ENCODE measurements at regions not wholly inside any gene's neighbourhood (a gene's known extent, or its start where the extent isn't known, plus 50 kb on each side); places are given as distances from the start of the nearest gene placed in this dataset.

- TF ChIP-seq, protein P1, sequence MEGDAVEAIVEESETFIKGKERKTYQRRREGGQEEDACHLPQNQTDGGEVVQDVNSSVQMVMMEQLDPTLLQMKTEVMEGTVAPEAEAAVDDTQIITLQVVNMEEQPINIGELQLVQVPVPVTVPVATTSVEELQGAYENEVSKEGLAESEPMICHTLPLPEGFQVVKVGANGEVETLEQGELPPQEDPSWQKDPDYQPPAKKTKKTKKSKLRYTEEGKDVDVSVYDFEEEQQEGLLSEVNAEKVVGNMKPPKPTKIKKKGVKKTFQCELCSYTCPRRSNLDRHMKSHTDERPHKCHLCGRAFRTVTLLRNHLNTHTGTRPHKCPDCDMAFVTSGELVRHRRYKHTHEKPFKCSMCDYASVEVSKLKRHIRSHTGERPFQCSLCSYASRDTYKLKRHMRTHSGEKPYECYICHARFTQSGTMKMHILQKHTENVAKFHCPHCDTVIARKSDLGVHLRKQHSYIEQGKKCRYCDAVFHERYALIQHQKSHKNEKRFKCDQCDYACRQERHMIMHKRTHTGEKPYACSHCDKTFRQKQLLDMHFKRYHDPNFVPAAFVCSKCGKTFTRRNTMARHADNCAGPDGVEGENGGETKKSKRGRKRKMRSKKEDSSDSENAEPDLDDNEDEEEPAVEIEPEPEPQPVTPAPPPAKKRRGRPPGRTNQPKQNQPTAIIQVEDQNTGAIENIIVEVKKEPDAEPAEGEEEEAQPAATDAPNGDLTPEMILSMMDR (conservative IDR thresholded peaks at IDR 0.05; ENCODE audit: low read depth, low read length), result no peak
- H3K4me3 ChIP-seq (ENCODE audit: low read depth, low read length), result no peak overlapping the region
- DNase-seq (ENCODE audit: low read depth), result no peak
These were observed 693.5 kb upstream of the TENM3 start for GRCh38 chr4:181549576-181550188.

- DNase-seq (ENCODE audit: low read depth), result no peak
- TF ChIP-seq, protein P1 (conservative IDR thresholded peaks at IDR 0.05; ENCODE audit: low read depth, low read length), result no peak
- H3K4me3 ChIP-seq (ENCODE audit: low read depth, low read length), result no peak overlapping the region
These were observed 692.8 kb upstream of the TENM3 start for GRCh38 chr4:181550381-181550780.

GRCh38 chr4:181559637-181560036 lies 683.6 kb upstream of the TENM3 start:
- DNase-seq (ENCODE audit: low read depth), result no peak
- no peak overlapping the region for H3K4me3 ChIP-seq (ENCODE audit: low read depth, low read length)
- TF ChIP-seq, protein P1 (conservative IDR thresholded peaks at IDR 0.05; ENCODE audit: low read depth, low read length), result no peak

DNA sequence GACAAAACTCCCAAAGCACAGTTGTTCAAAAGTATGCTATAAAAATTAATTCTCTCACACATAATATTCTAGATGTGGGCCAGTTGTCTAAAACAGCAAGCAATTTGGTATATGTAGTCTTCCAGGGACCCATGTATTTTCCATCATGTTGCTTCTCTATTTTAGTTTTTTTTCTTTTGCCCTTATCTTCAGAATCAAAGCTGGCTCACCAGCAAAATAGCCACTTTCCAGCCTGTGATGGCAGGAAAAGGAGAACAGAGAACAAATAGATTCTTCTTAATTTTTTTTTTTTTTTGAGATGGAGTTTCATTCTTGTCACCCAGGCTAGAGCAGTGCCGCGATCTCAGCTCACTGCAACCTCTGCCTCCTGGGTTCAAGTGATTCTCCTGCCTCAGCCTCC lies 680.8 kb upstream of the TENM3 start:
- TF ChIP-seq, protein P1 (conservative IDR thresholded peaks at IDR 0.05; ENCODE audit: low read depth, low read length), result no peak
- no peak for DNase-seq (ENCODE audit: low read depth)

DNA sequence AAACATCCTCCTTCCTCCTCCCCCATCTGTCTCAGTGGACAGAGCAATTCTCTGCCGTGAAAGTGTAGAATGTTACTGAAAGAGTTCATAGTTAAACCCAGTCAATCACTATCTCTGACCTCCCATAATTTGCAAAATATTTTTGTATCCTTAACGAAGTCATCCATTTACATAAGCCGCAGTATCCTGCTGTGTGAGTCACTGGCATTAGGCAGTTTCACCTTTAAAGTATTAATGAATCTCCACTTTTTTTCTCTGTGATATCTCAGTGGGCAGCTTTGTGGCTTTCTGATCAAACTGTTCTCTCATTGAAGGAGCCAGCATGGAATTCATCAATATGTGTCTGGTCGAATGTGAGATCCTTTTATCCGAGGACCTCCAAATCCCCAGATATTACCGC lies 678.6 kb upstream of the TENM3 start:
- no peak overlapping the region for H3K4me3 ChIP-seq (ENCODE audit: low read depth, low read length)
- DNase-seq (ENCODE audit: low read depth), result no peak
- TF ChIP-seq, protein P1 (conservative IDR thresholded peaks at IDR 0.05; ENCODE audit: low read depth, low read length), result no peak

More for the DNA sequence above, 680.8 kb upstream of the TENM3 start:
- H3K4me3 ChIP-seq (ENCODE audit: low read depth, low read length), result no peak overlapping the region

DNA sequence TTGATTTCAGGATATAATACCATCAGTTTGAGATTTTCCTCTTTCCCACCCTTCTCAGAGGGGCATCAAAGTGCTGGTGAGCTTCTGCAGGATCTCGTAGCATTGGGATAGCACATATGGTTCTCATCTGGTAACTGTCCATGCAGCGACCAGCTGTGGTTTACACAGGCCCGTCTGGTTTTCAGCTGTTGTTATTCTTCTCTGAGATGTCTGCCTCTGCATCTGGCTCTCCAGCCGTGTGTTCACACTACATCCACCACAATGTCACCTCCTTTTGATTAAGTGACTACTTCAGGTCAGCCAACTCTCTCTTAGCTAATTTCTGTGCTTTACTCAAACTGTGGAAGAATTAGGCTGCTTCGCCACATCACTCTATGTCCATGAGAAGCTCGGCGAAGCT lies 676.7 kb upstream of the TENM3 start:
- H3K4me3 ChIP-seq (ENCODE audit: low read depth, low read length), result no peak overlapping the region
- TF ChIP-seq, protein P1 (conservative IDR thresholded peaks at IDR 0.05; ENCODE audit: low read depth, low read length), result no peak
- no peak for DNase-seq (ENCODE audit: low read depth)

DNA sequence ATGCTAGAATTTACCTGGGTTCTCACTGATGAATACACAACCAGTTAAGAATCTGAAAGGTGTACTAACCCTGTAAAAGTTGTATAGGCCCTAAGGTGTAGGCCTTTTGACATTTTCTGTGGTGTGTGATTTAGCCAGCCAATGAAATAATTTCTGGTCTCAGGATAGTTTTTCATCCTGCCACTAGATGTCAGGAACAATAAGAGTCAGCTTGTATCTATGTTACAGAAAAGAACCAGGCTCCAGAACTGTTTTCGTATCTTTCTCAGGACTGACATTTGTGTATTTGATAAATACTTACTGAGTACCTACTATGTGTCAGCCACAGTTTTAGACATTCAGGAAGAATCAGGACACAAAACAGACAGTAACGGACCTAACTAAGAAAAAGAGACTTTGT lies 673.6 kb upstream of the TENM3 start:
- TF ChIP-seq, protein P1 (conservative IDR thresholded peaks at IDR 0.05; ENCODE audit: low read depth, low read length), result peak; percentile 66
- DNase-seq (ENCODE audit: low read depth), result peak; percentile 4
- no peak overlapping the region for H3K4me3 ChIP-seq (ENCODE audit: low read depth, low read length)

Measured in epithelial cell of proximal tubule (primary cell).